H1 (cell line): ENCODE measurements at regions not wholly inside any gene's neighbourhood (a gene's known extent, or its start where the extent isn't known, plus 50 kb on each side); places are given as distances from the start of the nearest gene placed in this dataset.

Experiments
- BCL11A ChIP-seq, 2 experiments: IDR thresholded peaks; one replicate each; pipeline ENCODE4 v1.6.1; 2011; ENCODE audit warnings: low read depth in 2 of 2, low read length in 2 of 2, mild to moderate bottlenecking in 2 of 2
- CREB1 ChIP-seq: IDR thresholded peaks from 2 replicates; pipeline ENCODE4 v1.6.1; 2012; ENCODE audit warnings: inconsistent platforms
- GTF2F1 ChIP-seq: IDR thresholded peaks from 2 replicates; pipeline ENCODE4 v1.6.1; 2012; ENCODE audit warnings: low read depth, low read length, improper control_type of control experiment, borderline replicate concordance
- HDAC6 ChIP-seq: IDR thresholded peaks from one replicate; pipeline ENCODE4 v1.7.1; 2012; ENCODE audit warnings: low read depth, mild to moderate bottlenecking, inconsistent platforms, low read length, moderate library complexity
- JUN ChIP-seq: IDR thresholded peaks from 2 replicates; pipeline ENCODE4 v1.6.1; 2011; ENCODE audit warnings: low read depth, mild to moderate bottlenecking, improper control_type of control experiment, low read length
- MAFK ChIP-seq: IDR thresholded peaks from 2 replicates; pipeline ENCODE4 v1.6.1; 2012; ENCODE audit warnings: low read depth, mild to moderate bottlenecking, improper control_type of control experiment, low read length
- PHF8 ChIP-seq: fragments of 200-600 bp; sonication (generic); conservative IDR thresholded peaks from 2 replicates; pipeline ENCODE4 v1.7.1; 2012; ENCODE audit warnings: low read depth, mild to moderate bottlenecking, inconsistent platforms, low read length, moderate library complexity
- POU5F1 ChIP-seq: IDR thresholded peaks from 2 replicates; pipeline ENCODE4 v1.6.1; 2011; ENCODE audit warnings: low read depth, mild to moderate bottlenecking, low read length, moderate library complexity
- SAP30 ChIP-seq: fragments of 300-600 bp; sonication (generic); IDR thresholded peaks from 2 replicates; pipeline ENCODE4 v1.7.1; 2012; ENCODE audit warnings: low read length, moderate library complexity, mild to moderate bottlenecking, inconsistent platforms; ENCODE audit not compliant: insufficient read depth, insufficient replicate concordance
- SIX5 ChIP-seq: IDR thresholded peaks from 2 replicates; pipeline ENCODE4 v1.6.1; 2011; ENCODE audit warnings: mild to moderate bottlenecking, low read depth, low read length
- SP4 ChIP-seq: IDR thresholded peaks from 2 replicates; pipeline ENCODE4 v1.6.1; 2012; ENCODE audit warnings: low read length, inconsistent platforms
- TCF12 ChIP-seq: IDR thresholded peaks from 2 replicates; pipeline ENCODE4 v1.6.1; 2011; ENCODE audit warnings: low read depth, mild to moderate bottlenecking, low read length
- YY1 ChIP-seq: IDR thresholded peaks from 2 replicates; pipeline ENCODE4 v1.6.1; 2011; ENCODE audit warnings: low read depth, mild to moderate bottlenecking, low read length
- TF ChIP-seq, protein P1 (sequence below), 3 experiments: IDR thresholded peaks; 1 replicate in 2 of 3; 2 replicates in 1 of 3; pipeline versions ENCODE4 v1.5.1 to v1.6.1; 2011; ENCODE audit warnings: low read length in 3 of 3, mild to moderate bottlenecking in 3 of 3, inconsistent platforms in 2 of 3, low read depth in 1 of 3, moderate library complexity in 1 of 3; ENCODE audit not compliant: insufficient read depth in 1 of 3; ENCODE audit errors: control extremely low read depth in 1 of 3
- TF ChIP-seq, protein P2 (sequence below): IDR thresholded peaks from 2 replicates; pipeline ENCODE4 v1.6.1; 2011; ENCODE audit warnings: low read length, improper control_type of control experiment
- TF ChIP-seq, protein P3 (sequence below): IDR thresholded peaks from 2 replicates; pipeline ENCODE4 v1.6.1; 2012; ENCODE audit warnings: low read length, inconsistent platforms
- TF ChIP-seq, protein P4 (sequence below): IDR thresholded peaks from 2 replicates; pipeline ENCODE4 v1.6.1; 2012; ENCODE audit warnings: inconsistent platforms
- TF ChIP-seq, protein P5 (sequence below): IDR thresholded peaks from 2 replicates; pipeline ENCODE4 v1.6.1; 2012; ENCODE audit warnings: inconsistent platforms

DNA sequence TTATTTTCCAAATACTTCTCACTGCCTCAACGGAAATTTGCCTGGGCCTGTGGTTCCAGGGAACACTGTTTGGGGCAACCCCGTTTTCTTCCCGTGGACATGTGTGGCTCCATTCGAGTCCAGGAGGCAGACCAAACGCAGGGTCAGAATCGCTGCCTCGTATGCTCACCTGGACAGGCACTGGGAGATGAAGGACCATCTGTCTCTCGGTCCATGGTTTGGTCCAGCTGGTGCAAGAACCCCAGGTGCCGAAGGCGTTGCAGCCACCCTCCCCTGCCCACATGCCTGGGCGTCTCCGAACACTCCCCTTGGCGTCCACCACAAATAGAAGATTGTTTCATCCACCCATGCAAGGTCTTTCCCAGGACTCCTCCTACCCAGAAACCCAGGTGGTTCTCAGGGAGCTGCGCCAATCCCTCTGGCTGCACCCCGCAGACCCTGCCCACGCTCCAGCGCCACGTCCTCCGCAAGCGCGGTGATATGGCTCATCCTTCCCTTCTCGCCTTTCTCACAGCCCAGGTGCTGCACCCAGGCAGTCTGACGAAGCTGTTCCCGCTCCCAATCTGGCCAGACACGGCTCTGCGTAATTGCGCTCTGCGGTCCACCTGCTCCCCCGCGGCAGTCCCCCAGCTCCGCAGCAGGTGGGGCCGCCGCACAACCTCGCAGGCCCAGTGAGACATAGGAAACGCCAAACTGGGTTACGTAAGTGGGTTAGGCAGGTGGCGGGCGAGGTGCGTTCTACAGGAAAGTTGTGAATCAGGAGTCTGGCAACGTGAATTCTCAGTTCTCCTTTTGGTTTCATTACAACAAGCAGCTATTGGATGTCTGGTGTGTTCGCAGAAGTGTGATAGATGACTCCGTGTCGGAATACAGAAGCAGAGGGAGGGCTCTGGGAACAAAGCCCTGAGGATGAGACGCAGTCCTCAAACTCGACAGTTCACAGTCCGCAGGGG, 146.2 kb upstream of the ECI2 start (continued):
- TF ChIP-seq, protein P1, sequence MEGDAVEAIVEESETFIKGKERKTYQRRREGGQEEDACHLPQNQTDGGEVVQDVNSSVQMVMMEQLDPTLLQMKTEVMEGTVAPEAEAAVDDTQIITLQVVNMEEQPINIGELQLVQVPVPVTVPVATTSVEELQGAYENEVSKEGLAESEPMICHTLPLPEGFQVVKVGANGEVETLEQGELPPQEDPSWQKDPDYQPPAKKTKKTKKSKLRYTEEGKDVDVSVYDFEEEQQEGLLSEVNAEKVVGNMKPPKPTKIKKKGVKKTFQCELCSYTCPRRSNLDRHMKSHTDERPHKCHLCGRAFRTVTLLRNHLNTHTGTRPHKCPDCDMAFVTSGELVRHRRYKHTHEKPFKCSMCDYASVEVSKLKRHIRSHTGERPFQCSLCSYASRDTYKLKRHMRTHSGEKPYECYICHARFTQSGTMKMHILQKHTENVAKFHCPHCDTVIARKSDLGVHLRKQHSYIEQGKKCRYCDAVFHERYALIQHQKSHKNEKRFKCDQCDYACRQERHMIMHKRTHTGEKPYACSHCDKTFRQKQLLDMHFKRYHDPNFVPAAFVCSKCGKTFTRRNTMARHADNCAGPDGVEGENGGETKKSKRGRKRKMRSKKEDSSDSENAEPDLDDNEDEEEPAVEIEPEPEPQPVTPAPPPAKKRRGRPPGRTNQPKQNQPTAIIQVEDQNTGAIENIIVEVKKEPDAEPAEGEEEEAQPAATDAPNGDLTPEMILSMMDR (IDR thresholded peaks at IDR 0.05; ENCODE audit: control extremely low read depth in 1 of 3, insufficient read depth in 1 of 3, low read depth in 1 of 3, low read length in 3 of 3), result peak; percentile 26 to 46 (median 42)
- TF ChIP-seq JUN (no peak), GTF2F1 (no peak), BCL11A (IDR thresholded peaks at IDR 0.05; ENCODE audit: low read depth in 2 of 2, low read length in 2 of 2) (no peak), MAFK (no peak), SIX5 (no peak), CREB1 (no peak), SAP30 (no peak), HDAC6 (no peak), POU5F1 (no peak), PHF8 (no peak), SP4 (no peak), YY1 (no peak), TCF12 (no peak)
- TF ChIP-seq, protein P2, sequence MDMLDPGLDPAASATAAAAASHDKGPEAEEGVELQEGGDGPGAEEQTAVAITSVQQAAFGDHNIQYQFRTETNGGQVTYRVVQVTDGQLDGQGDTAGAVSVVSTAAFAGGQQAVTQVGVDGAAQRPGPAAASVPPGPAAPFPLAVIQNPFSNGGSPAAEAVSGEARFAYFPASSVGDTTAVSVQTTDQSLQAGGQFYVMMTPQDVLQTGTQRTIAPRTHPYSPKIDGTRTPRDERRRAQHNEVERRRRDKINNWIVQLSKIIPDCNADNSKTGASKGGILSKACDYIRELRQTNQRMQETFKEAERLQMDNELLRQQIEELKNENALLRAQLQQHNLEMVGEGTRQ, result no peak
- TF ChIP-seq, protein P3, sequence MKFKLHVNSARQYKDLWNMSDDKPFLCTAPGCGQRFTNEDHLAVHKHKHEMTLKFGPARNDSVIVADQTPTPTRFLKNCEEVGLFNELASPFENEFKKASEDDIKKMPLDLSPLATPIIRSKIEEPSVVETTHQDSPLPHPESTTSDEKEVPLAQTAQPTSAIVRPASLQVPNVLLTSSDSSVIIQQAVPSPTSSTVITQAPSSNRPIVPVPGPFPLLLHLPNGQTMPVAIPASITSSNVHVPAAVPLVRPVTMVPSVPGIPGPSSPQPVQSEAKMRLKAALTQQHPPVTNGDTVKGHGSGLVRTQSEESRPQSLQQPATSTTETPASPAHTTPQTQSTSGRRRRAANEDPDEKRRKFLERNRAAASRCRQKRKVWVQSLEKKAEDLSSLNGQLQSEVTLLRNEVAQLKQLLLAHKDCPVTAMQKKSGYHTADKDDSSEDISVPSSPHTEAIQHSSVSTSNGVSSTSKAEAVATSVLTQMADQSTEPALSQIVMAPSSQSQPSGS, result no peak
- TF ChIP-seq, protein P4, sequence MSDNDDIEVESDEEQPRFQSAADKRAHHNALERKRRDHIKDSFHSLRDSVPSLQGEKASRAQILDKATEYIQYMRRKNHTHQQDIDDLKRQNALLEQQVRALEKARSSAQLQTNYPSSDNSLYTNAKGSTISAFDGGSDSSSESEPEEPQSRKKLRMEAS, result peak; percentile 83
- TF ChIP-seq, protein P5, sequence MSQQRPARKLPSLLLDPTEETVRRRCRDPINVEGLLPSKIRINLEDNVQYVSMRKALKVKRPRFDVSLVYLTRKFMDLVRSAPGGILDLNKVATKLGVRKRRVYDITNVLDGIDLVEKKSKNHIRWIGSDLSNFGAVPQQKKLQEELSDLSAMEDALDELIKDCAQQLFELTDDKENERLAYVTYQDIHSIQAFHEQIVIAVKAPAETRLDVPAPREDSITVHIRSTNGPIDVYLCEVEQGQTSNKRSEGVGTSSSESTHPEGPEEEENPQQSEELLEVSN, result peak; percentile 92
